NCI-H1105 treated with DMSO at 0.1 percent for 48 hours (cell line): ENCODE measurements at regions not wholly inside any gene's neighbourhood (a gene's known extent, or its start where the extent isn't known, plus 50 kb on each side); places are given as distances from the start of the nearest gene placed in this dataset.
A peak's percentile ranks its signal among the peaks of the same experiment; 100 is the strongest.
"Not testable (repeated sequence)": the region's sequence is repeated elsewhere in the genome, so short reads cannot be mapped to it uniquely, and the experiment has no call there.

Source experiments
- DNase-seq: peaks from one replicate; lab custom pipeline; 2025; lab: John Stamatoyannopoulos, UW

- no peak for DNase-seq
Observed at GRCh38 chr3:6018456-6018855, 830.9 kb downstream of the EDEM1 start.

GRCh38 chr3:6022621-6023020, 835.1 kb downstream of the EDEM1 start:
- no peak for DNase-seq

- no peak for DNase-seq
Observed at GRCh38 chr3:6025032-6025431, 835.9 kb upstream of the GRM7 start.

GRCh38 chr3:6030648-6031047, 830.3 kb upstream of the GRM7 start:
- DNase-seq, result peak; percentile 84

GRCh38 chr3:6035626-6036025, 825.3 kb upstream of the GRM7 start:
- DNase-seq, result no peak

- DNase-seq, result no peak
Observed at GRCh38 chr3:6039971-6040370, 820.9 kb upstream of the GRM7 start.

- no peak for DNase-seq
Observed at GRCh38 chr3:6041894-6042293, 819.0 kb upstream of the GRM7 start.

GRCh38 chr3:6047016-6047415, 813.9 kb upstream of the GRM7 start:
- DNase-seq, result no peak

GRCh38 chr3:6060251-6060650, 800.7 kb upstream of the GRM7 start:
- no peak for DNase-seq

- no peak for DNase-seq
Observed at GRCh38 chr3:6062261-6063187, 798.4 kb upstream of the GRM7 start.

- DNase-seq, result no peak
Observed at GRCh38 chr3:6066397-6066796, 794.5 kb upstream of the GRM7 start.

- DNase-seq, result not testable (repeated sequence)
Observed at GRCh38 chr3:6066868-6067578, 793.9 kb upstream of the GRM7 start.

- no peak for DNase-seq
Observed at GRCh38 chr3:6074952-6075351, 786.0 kb upstream of the GRM7 start.

GRCh38 chr3:6078436-6078835, 782.5 kb upstream of the GRM7 start:
- no peak for DNase-seq

- DNase-seq, result no peak
Observed at GRCh38 chr3:6079011-6079410, 781.9 kb upstream of the GRM7 start.

- DNase-seq, result no peak
Observed at GRCh38 chr3:6079561-6080179, 781.2 kb upstream of the GRM7 start.

GRCh38 chr3:6088433-6088832, 772.5 kb upstream of the GRM7 start:
- no peak for DNase-seq

- DNase-seq, result no peak
Observed at GRCh38 chr3:6089780-6090179, 771.1 kb upstream of the GRM7 start.

GRCh38 chr3:6091262-6091661, 769.7 kb upstream of the GRM7 start:
- DNase-seq, result no peak

- DNase-seq, result no peak
Observed at GRCh38 chr3:6095006-6095405, 765.9 kb upstream of the GRM7 start.

GRCh38 chr3:6097021-6097420, 763.9 kb upstream of the GRM7 start:
- DNase-seq, result no peak

GRCh38 chr3:6097556-6097955, 763.4 kb upstream of the GRM7 start:
- DNase-seq, result no peak
